IMR-90 (cell line): ENCODE measurements at regions not wholly inside any gene's neighbourhood (a gene's known extent, or its start where the extent isn't known, plus 50 kb on each side); places are given as distances from the start of the nearest gene placed in this dataset.

Experiments
- ATAC-seq: fragments of 200-7000 bp; cut with Tn5 transposase; 2 replicates; pipeline ENCODE4 v1.9.1; 2020; ENCODE audit warnings: low read depth, mild to moderate bottlenecking, moderate library complexity
- BruUV-seq: library from RNA; stranded (reverse); fragments of 400-500 nt; replicated peaks from 2 replicates; lab custom pipeline; 2021; lab: Mats Ljungman, UMichigan
- CTCF ChIA-PET: fragments of 300-600 bp; formaldehyde crosslinking; extraction: SDS; loops from one replicate; lab custom pipeline; 2021; ENCODE audit warnings: antibody characterized with exemption; lab: Yijun Ruan, JAX
- POLR2A ChIA-PET: fragments of 300-600 bp; sonication (Branson Sonifier 250); formaldehyde crosslinking; loops from one replicate; lab custom pipeline; 2022; ENCODE audit warnings: antibody characterized with exemption; ENCODE audit not compliant: unreplicated experiment; lab: Charles Lee
- DNase-seq: peaks from one replicate; pipeline ENCODE4 v3.0.0; 2013
- H2AFZ ChIP-seq: replicated peaks from 2 replicates; pipeline ENCODE3; 2013; ENCODE audit warnings: low read length, mild to moderate bottlenecking; ENCODE audit not compliant: poor library complexity
- H2AK5ac ChIP-seq: 2 replicates; pipeline ENCODE4 v1.6.1; 2013; ENCODE audit warnings: low read depth, low read length, inconsistent platforms
- H2AK9ac ChIP-seq: replicated peaks from 2 replicates; pipeline ENCODE3; 2013; ENCODE audit warnings: mild to moderate bottlenecking, low read depth, low read length, moderate library complexity; ENCODE audit not compliant: poor library complexity
- H2BK120ac ChIP-seq: 2 replicates; pipeline ENCODE4 v1.6.1; 2013; ENCODE audit warnings: low read depth, low read length, inconsistent platforms
- H2BK15ac ChIP-seq: 3 replicates; pipeline ENCODE4 v1.6.1; 2013; ENCODE audit warnings: low read depth, low read length, inconsistent platforms
- H2BK20ac ChIP-seq: 2 replicates; pipeline ENCODE4 v1.6.1; 2013; ENCODE audit warnings: low read depth, mild to moderate bottlenecking, inconsistent platforms, low read length, moderate library complexity
- H2BK5ac ChIP-seq: 2 replicates; pipeline ENCODE4 v1.6.1; 2013; ENCODE audit warnings: mild to moderate bottlenecking, low read depth, low read length, inconsistent platforms; ENCODE audit not compliant: poor library complexity, severe bottlenecking
- H3K14ac ChIP-seq: replicated peaks from 2 replicates; pipeline ENCODE4 v1.6.1; 2013; ENCODE audit warnings: low read depth, low read length, inconsistent platforms
- H3K18ac ChIP-seq: 2 replicates; pipeline ENCODE4 v1.6.1; 2013; ENCODE audit warnings: low read depth, low read length, control low read depth
- H3K23ac ChIP-seq: 2 replicates; pipeline ENCODE4 v1.6.1; 2013; ENCODE audit warnings: low read depth, low read length, inconsistent platforms
- H3K27ac ChIP-seq: 2 replicates; pipeline ENCODE4 v1.5.1; 2013; ENCODE audit warnings: mild to moderate bottlenecking, control low read depth, low read length; ENCODE audit not compliant: insufficient read depth
- H3K27me3 ChIP-seq: 2 replicates; pipeline ENCODE4 v1.6.1; 2013; ENCODE audit warnings: low read length; ENCODE audit not compliant: control insufficient read depth, insufficient read depth
- H3K36me3 ChIP-seq: 2 replicates; pipeline ENCODE4 v1.6.1; 2013; ENCODE audit warnings: low read length, mixed read lengths; ENCODE audit not compliant: control insufficient read depth, insufficient read depth
- H3K4ac ChIP-seq: 2 replicates; pipeline ENCODE4 v1.6.1; 2013; ENCODE audit warnings: low read depth, low read length, inconsistent platforms
- H3K4me1 ChIP-seq: 2 replicates; pipeline ENCODE4 v1.6.1; 2013; ENCODE audit warnings: low read length, mixed read lengths; ENCODE audit not compliant: control insufficient read depth, insufficient read depth
- H3K4me2 ChIP-seq: 2 replicates; pipeline ENCODE4 v1.6.1; 2013; ENCODE audit warnings: low read depth, mild to moderate bottlenecking, control low read depth, low read length, moderate library complexity
- H3K4me3 ChIP-seq: 2 replicates; pipeline ENCODE4 v1.5.1; 2013; ENCODE audit warnings: low read depth, mild to moderate bottlenecking, control low read depth, low read length, moderate library complexity; ENCODE audit not compliant: insufficient read depth
- H3K56ac ChIP-seq: 2 replicates; pipeline ENCODE4 v1.6.1; 2013; ENCODE audit warnings: low read length, inconsistent platforms; ENCODE audit not compliant: insufficient read depth; ENCODE audit errors: extremely low read depth
- H3K79me1 ChIP-seq, 2 experiments: 2 replicates each; pipeline ENCODE4 v1.6.1; 2013; ENCODE audit warnings: low read length in 2 of 2, inconsistent platforms in 1 of 2, low read depth in 1 of 2
- H3K9ac ChIP-seq: 2 replicates; pipeline ENCODE4 v1.6.1; 2013; ENCODE audit warnings: low read depth, low read length, control low read depth
- H3K9me1 ChIP-seq: 2 replicates; pipeline ENCODE4 v1.6.1; 2013; ENCODE audit warnings: low read length, inconsistent platforms; ENCODE audit not compliant: insufficient read depth
- H3K9me3 ChIP-seq: 2 replicates; pipeline ENCODE4 v1.6.1; 2013; ENCODE audit warnings: low read length; ENCODE audit not compliant: control insufficient read depth, insufficient read depth
- H4K20me1 ChIP-seq: 2 replicates; pipeline ENCODE4 v1.6.1; 2013; ENCODE audit warnings: low read length, inconsistent platforms; ENCODE audit not compliant: insufficient read depth
- H4K5ac ChIP-seq: 2 replicates; pipeline ENCODE4 v1.6.1; 2013; ENCODE audit warnings: mild to moderate bottlenecking, low read depth, low read length, control low read depth
- H4K8ac ChIP-seq, 2 experiments: 2 replicates each; pipeline ENCODE4 v1.6.1; 2013; ENCODE audit warnings: low read depth in 2 of 2, low read length in 2 of 2, control low read depth in 1 of 2, inconsistent platforms in 1 of 2
- H4K91ac ChIP-seq: 2 replicates; pipeline ENCODE4 v1.6.1; 2013; ENCODE audit warnings: low read depth, low read length, inconsistent platforms; ENCODE audit not compliant: insufficient read depth
- MAFK ChIP-seq: IDR thresholded peaks from 2 replicates; pipeline ENCODE4 v1.6.1; 2012; ENCODE audit warnings: low read depth, low read length, improper control_type of control experiment
- NFE2L2 ChIP-seq: fragments of 150-350 bp; IDR thresholded peaks from 2 replicates; pipeline ENCODE4 v1.6.1; 2016; ENCODE audit warnings: low read depth, mild to moderate bottlenecking, low read length
- POLR2A ChIP-seq: IDR thresholded peaks from 2 replicates; pipeline ENCODE4 v1.6.1; 2012; ENCODE audit warnings: mild to moderate bottlenecking, low read depth, low read length
- WGBS, 2 experiments: methylation state at CpG; one replicate each; pipeline versions ENCODE4 v1.1.5 to v1.1.7; 2013; ENCODE audit warnings: missing lambda C conversion rate in 2 of 2; ENCODE audit not compliant: insufficient read length in 1 of 2; ENCODE audit errors: extremely low coverage in 2 of 2; 5-methylcytosine and 5-hydroxymethylcytosine counted together
- dilution Hi-C: fragments of 300-500 bp; cut with HindIII; formaldehyde crosslinking; loops from one replicate; pipeline ENCODE4 v1.14.3; 2018; ENCODE audit warnings: low sequenced_read_pairs; ENCODE audit not compliant: unreplicated experiment
- in situ Hi-C: fragments of 300-500 bp; cut with MboI; formaldehyde crosslinking; loops from 3 replicates; pipeline ENCODE4 v1.14.3; 2019; ENCODE audit warnings: low sequenced_read_pairs, inconsistent platforms, mixed read lengths
- intact Hi-C: fragments of 100-400 bp; cut with micrococcal nuclease; formaldehyde crosslinking; loops from 2 replicates; pipeline ENCODE4 v1.10.0; 2022

GRCh38 chr4:33512397-33512796 is 2731.9 kb downstream of the ARAP2 start:
- no peak overlapping the region for H2AK9ac ChIP-seq
- no peak overlapping the region for H3K23ac ChIP-seq
- H3K4me1 ChIP-seq: no peaks in the 10 kb centered on the region
- H3K18ac ChIP-seq: no peak overlapping the region
- no peak overlapping the region for H2AK5ac ChIP-seq
- H2BK20ac ChIP-seq: no peak overlapping the region
- H2BK120ac ChIP-seq: no peak overlapping the region
- ATAC-seq: no peak
- H3K9ac ChIP-seq: no peak overlapping the region
- peaks cover under 1% of the 10 kb centered on the region; the same call in 1 of the 2 replicates for H3K9me3 ChIP-seq
- H4K8ac ChIP-seq: no peak overlapping the region
- intact Hi-C loops: no loop called here
- no peak overlapping the region for H2BK15ac ChIP-seq
- H4K5ac ChIP-seq: no peak overlapping the region
- no peak overlapping the region for H3K4me2 ChIP-seq
- H4K20me1 ChIP-seq: no peaks in the 10 kb centered on the region
- H3K27ac ChIP-seq: no peak overlapping the region
- ChIA-PET CTCF (no interaction called here), POLR2A (no interaction called here)
- in situ Hi-C loops: no loop called here
- BruUV-seq: no TSS peak
- no peak for DNase-seq
- no peak overlapping the region for H2BK5ac ChIP-seq
- dilution Hi-C loops: no loop called here
- no peak overlapping the region for H3K4ac ChIP-seq
- no peak overlapping the region for H3K56ac ChIP-seq
- H3K27me3 ChIP-seq: no peaks in the 10 kb centered on the region
- H3K14ac ChIP-seq: no peak overlapping the region
- no peaks in the 10 kb centered on the region for H3K9me1 ChIP-seq
- no peaks in the 10 kb centered on the region for H3K36me3 ChIP-seq
- H2AFZ ChIP-seq: no peak overlapping the region
- TF ChIP-seq NFE2L2 (no peak), POLR2A (no peak), MAFK (no peak)
- H3K4me3 ChIP-seq: no peak overlapping the region
- no peaks in the 10 kb centered on the region for H3K79me1 ChIP-seq
- 69% methylated on average over 2 of the region's 3 CpGs; no CpG with 5 or more reads in 1 of the 2 experiments for WGBS, 2 experiments
- no peak overlapping the region for H4K91ac ChIP-seq
